ENCODE measurements at regions not wholly inside any gene's neighbourhood (a gene's known extent, or its start where the extent isn't known, plus 50 kb on each side); places are given as distances from the start of the nearest gene placed in this dataset.

DNA sequence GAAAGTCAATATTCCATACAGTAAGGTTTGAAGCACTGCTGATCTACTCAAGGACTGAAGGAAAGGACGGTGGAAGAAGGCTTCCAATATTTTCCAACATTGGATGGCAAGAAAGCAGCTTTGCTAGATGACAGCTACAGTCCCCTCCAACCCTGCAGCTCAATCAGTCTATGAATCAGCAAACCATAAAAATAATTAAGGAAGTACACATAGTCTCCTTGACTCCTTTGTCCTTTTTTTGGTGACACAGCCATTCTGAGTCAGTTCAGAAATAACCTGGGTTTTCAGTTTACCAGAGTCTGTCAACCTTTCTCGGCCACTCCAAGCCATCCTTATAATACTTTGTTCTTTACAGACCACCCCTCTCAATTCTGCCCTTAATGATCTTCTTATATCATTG, 232.5 kb downstream of the IBTK start:
- no peak overlapping the region for H2AK5ac ChIP-seq (ENCODE audit: low read depth, low read length)
- no peak for DNase-seq (ENCODE audit: low read depth in 1 of 2, low spot score in 2 of 2)
- CTCF ChIA-PET (ENCODE audit: partially characterized antibody), result interaction anchor here (1.3 kb wide), 1 partner anchor 9 kb away, joined by 4 read pairs; no protein-coding TSS in a partner anchor
- no peak overlapping the region for H2BK120ac ChIP-seq (replicated peaks; ENCODE audit: low read depth, low read length)
- H3K23ac ChIP-seq (ENCODE audit: insufficient read length), result no peak overlapping the region
- H3K23me2 ChIP-seq (ENCODE audit: low read depth, low read length), result no peaks in the 10 kb centered on the region
- H3K4me2 ChIP-seq (ENCODE audit: insufficient read depth in 1 of 2, low read depth in 2 of 2, low read length in 2 of 2), result no peak overlapping the region
- H2BK15ac ChIP-seq (ENCODE audit: low read length), result no peak overlapping the region
- H4K20me1 ChIP-seq (replicated peaks in 1 of 2; ENCODE audit: control insufficient read depth in 1 of 2, insufficient read depth in 2 of 2, low read length in 2 of 2), result no peaks in the 10 kb centered on the region
- H3K4me3 ChIP-seq (ENCODE audit: extremely low read depth in 1 of 4, insufficient read depth in 2 of 4, low read depth in 3 of 4, low read length in 4 of 4), result no peak overlapping the region
- no peaks in the 10 kb centered on the region for H3K79me1 ChIP-seq (ENCODE audit: low read depth, low read length)
- POLR2A ChIA-PET (ENCODE audit: partially characterized antibody), result no interaction called here
- no peak overlapping the region for H4K8ac ChIP-seq (ENCODE audit: extremely low read depth, insufficient read depth, low read length)
- H4K91ac ChIP-seq (replicated peaks; ENCODE audit: insufficient read length, low read length), result no peak overlapping the region
- no peaks in the 10 kb centered on the region for H3K27me3 ChIP-seq (replicated peaks in 1 of 4; ENCODE audit: control insufficient read depth in 3 of 4, extremely low read depth in 1 of 4, insufficient read depth in 3 of 4, low read length in 3 of 4)
- no peak overlapping the region for H3K9ac ChIP-seq (replicated peaks in 1 of 4; ENCODE audit: extremely low read depth in 1 of 4, low read depth in 3 of 4, low read length in 3 of 4)
- no peaks in the 10 kb centered on the region for H3K79me2 ChIP-seq (ENCODE audit: control insufficient read depth in 1 of 2, insufficient read depth in 2 of 2, low read length in 2 of 2)
- WGBS, 2 experiments (ENCODE audit: extremely low coverage in 1 of 2, insufficient coverage in 1 of 2, insufficient read length in 1 of 2, insufficient replicate concordance in 2 of 2, low coverage in 1 of 2, low lambda C conversion rate in 2 of 2, missing lambda C conversion rate in 1 of 2), result 81% methylated on average over 2 of the region's 2 CpGs; no CpG with 5 or more reads in 1 of the 2 experiments
- H3K9me3 ChIP-seq (ENCODE audit: insufficient read depth in 2 of 2, low read depth in 1 of 2, low read length in 1 of 2), result no peaks in the 10 kb centered on the region
- no peak overlapping the region for H2BK20ac ChIP-seq (ENCODE audit: low read length)
- no peaks in the 10 kb centered on the region for H3K36me3 ChIP-seq (ENCODE audit: control insufficient read depth in 2 of 4, insufficient read depth in 4 of 4, low read length in 3 of 4)
- no peak overlapping the region for H2BK5ac ChIP-seq (ENCODE audit: low read depth, low read length)
- no peak overlapping the region for H2BK12ac ChIP-seq (ENCODE audit: low read depth, low read length)
- peaks cover 0 to 4% (median 2%) of the 10 kb centered on the region in 4 experiments; a peak in 2 of 7 replicates for H3K4me1 ChIP-seq (replicated peaks in 1 of 4; ENCODE audit: control insufficient read depth in 3 of 4, insufficient read depth in 4 of 4, low read length in 3 of 4)
- no peak overlapping the region for H3K14ac ChIP-seq (ENCODE audit: insufficient read length)
- H2AFZ ChIP-seq (ENCODE audit: low read length), result no peak overlapping the region
- H3K56ac ChIP-seq (replicated peaks; ENCODE audit: insufficient read length, low read depth, low read length), result no peak overlapping the region
- no peak overlapping the region for H3K27ac ChIP-seq (ENCODE audit: low read depth, low read length)
- no peak overlapping the region for H3K4ac ChIP-seq (replicated peaks; ENCODE audit: insufficient read length, low read depth, low read length)
- no peak for FAIRE-seq
- no peak overlapping the region for H4K5ac ChIP-seq (ENCODE audit: insufficient read length, low read depth, low read length)
- H3K18ac ChIP-seq (ENCODE audit: extremely low read depth, low read length), result no peak overlapping the region
- no peak for TF ChIP-seq TCF12 (IDR thresholded peaks at IDR 0.05; ENCODE audit: low read depth, low read length)
- TF ChIP-seq PHF8 (conservative IDR thresholded peaks at IDR 0.05; ENCODE audit: low read depth, low read length), result no peak
- TF ChIP-seq MAFK (IDR thresholded peaks at IDR 0.05; ENCODE audit: low read depth, low read length), result no peak
- TF ChIP-seq EZH2 (IDR thresholded peaks at IDR 0.05; ENCODE audit: low read depth, low read length, severe bottlenecking), result no peak
- TF ChIP-seq E2F6 (IDR thresholded peaks at IDR 0.05), result no peak
- no peak for TF ChIP-seq CEBPB (IDR thresholded peaks at IDR 0.05; ENCODE audit: low read depth, low read length)
- TF ChIP-seq CTBP2 (IDR thresholded peaks at IDR 0.05; ENCODE audit: borderline replicate concordance, insufficient read depth, insufficient read length, low read length), result no peak
- no peak for TF ChIP-seq KDM4A (IDR thresholded peaks at IDR 0.05; ENCODE audit: low read depth, low read length, severe bottlenecking)
- no peak for TF ChIP-seq BRCA1 (IDR thresholded peaks at IDR 0.05; ENCODE audit: low read depth, low read length)
- no peak for TF ChIP-seq MAX (IDR thresholded peaks at IDR 0.05)
- TF ChIP-seq, protein P1, sequence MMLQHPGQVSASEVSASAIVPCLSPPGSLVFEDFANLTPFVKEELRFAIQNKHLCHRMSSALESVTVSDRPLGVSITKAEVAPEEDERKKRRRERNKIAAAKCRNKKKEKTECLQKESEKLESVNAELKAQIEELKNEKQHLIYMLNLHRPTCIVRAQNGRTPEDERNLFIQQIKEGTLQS (IDR thresholded peaks at IDR 0.05; ENCODE audit: insufficient read depth, low read depth, low read length), result no peak
- no peak for TF ChIP-seq EGR1 (IDR thresholded peaks at IDR 0.05; ENCODE audit: borderline replicate concordance, low read depth, low read length)
- no peak for TF ChIP-seq CBX8 (IDR thresholded peaks at IDR 0.05; ENCODE audit: borderline replicate concordance, low read depth, low read length)

Measured in H1 (cell line).